ENCODE measurements at regions not wholly inside any gene's neighbourhood (a gene's known extent, or its start where the extent isn't known, plus 50 kb on each side); places are given as distances from the start of the nearest gene placed in this dataset.

DNA sequence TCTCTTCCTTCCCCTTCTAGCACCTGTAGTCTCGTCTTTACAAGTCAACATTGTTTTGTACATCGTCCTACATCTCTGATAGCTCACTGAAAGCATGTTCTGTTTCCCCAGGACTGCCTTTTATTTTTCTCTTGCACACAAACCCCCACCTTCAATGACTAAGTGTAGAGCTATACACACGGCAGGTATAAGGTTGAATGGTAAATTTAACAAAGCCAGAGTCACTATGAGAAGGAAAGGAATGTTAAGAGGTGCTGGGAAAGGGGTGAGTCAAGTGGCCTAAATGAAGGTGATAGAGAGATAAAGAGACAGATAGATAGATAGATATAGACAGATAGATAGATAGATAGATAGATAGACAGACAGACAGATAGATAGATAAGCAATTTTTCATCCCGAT, 134.3 kb upstream of the ATP1B1 start:
- TF ChIP-seq, protein P1, sequence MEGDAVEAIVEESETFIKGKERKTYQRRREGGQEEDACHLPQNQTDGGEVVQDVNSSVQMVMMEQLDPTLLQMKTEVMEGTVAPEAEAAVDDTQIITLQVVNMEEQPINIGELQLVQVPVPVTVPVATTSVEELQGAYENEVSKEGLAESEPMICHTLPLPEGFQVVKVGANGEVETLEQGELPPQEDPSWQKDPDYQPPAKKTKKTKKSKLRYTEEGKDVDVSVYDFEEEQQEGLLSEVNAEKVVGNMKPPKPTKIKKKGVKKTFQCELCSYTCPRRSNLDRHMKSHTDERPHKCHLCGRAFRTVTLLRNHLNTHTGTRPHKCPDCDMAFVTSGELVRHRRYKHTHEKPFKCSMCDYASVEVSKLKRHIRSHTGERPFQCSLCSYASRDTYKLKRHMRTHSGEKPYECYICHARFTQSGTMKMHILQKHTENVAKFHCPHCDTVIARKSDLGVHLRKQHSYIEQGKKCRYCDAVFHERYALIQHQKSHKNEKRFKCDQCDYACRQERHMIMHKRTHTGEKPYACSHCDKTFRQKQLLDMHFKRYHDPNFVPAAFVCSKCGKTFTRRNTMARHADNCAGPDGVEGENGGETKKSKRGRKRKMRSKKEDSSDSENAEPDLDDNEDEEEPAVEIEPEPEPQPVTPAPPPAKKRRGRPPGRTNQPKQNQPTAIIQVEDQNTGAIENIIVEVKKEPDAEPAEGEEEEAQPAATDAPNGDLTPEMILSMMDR (IDR thresholded peaks at IDR 0.05; ENCODE audit: insufficient read depth, low read length): no peak
- TF ChIP-seq POLR2AphosphoS5 (IDR thresholded peaks at IDR 0.05; ENCODE audit: low read depth): no peak
- no peak for TF ChIP-seq GABPA (IDR thresholded peaks at IDR 0.05; ENCODE audit: low read depth)
- TF ChIP-seq, protein P2, sequence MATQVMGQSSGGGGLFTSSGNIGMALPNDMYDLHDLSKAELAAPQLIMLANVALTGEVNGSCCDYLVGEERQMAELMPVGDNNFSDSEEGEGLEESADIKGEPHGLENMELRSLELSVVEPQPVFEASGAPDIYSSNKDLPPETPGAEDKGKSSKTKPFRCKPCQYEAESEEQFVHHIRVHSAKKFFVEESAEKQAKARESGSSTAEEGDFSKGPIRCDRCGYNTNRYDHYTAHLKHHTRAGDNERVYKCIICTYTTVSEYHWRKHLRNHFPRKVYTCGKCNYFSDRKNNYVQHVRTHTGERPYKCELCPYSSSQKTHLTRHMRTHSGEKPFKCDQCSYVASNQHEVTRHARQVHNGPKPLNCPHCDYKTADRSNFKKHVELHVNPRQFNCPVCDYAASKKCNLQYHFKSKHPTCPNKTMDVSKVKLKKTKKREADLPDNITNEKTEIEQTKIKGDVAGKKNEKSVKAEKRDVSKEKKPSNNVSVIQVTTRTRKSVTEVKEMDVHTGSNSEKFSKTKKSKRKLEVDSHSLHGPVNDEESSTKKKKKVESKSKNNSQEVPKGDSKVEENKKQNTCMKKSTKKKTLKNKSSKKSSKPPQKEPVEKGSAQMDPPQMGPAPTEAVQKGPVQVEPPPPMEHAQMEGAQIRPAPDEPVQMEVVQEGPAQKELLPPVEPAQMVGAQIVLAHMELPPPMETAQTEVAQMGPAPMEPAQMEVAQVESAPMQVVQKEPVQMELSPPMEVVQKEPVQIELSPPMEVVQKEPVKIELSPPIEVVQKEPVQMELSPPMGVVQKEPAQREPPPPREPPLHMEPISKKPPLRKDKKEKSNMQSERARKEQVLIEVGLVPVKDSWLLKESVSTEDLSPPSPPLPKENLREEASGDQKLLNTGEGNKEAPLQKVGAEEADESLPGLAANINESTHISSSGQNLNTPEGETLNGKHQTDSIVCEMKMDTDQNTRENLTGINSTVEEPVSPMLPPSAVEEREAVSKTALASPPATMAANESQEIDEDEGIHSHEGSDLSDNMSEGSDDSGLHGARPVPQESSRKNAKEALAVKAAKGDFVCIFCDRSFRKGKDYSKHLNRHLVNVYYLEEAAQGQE (IDR thresholded peaks at IDR 0.05; ENCODE audit: insufficient replicate concordance, low read depth): no peak
- TF ChIP-seq SPI1 (IDR thresholded peaks at IDR 0.05; ENCODE audit: borderline replicate concordance, low read depth): no peak
- Histone ChIP-seq H3K27me3 (ENCODE audit: insufficient read depth, poor library complexity, severe bottlenecking) (no peaks in the 10 kb centered on the region), H3K4me3 (replicated peaks; ENCODE audit: insufficient read depth, low read length) (no peak overlapping the region), H3K27ac (replicated peaks) (no peak overlapping the region)
- no peak for DNase-seq (ENCODE audit: low read depth in 1 of 2, low spot score in 1 of 2)

DNA sequence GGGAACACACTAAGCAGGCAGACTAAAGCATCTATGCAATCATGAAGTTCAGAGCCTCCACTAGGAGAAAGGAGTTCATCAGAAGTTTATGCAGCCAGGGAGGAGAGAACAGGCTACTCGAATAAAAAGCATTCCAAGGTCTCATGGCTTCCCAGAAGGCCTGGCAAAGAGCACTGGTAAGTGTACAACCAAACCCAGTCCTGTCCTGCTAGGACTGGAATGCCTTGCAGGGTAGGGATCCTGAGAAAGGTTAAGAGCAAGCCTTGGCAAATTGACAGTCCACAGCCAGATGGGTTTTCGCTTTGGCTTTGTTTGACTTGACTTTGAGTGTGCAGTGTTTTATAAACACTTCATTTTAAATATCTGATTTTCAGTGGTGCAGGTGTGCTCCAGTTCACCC, 133.6 kb upstream of the ATP1B1 start:
- no peak overlapping the region for H3K4me3 ChIP-seq (replicated peaks; ENCODE audit: insufficient read depth, low read length)
- TF ChIP-seq SPI1 (IDR thresholded peaks at IDR 0.05; ENCODE audit: borderline replicate concordance, low read depth) (no peak), POLR2AphosphoS5 (IDR thresholded peaks at IDR 0.05; ENCODE audit: low read depth) (no peak), GABPA (IDR thresholded peaks at IDR 0.05; ENCODE audit: low read depth) (no peak)
- TF ChIP-seq, protein P2 (IDR thresholded peaks at IDR 0.05; ENCODE audit: insufficient replicate concordance, low read depth): no peak
- TF ChIP-seq, protein P1 (IDR thresholded peaks at IDR 0.05; ENCODE audit: insufficient read depth, low read length): no peak
- DNase-seq (ENCODE audit: low read depth in 1 of 2, low spot score in 1 of 2): no peak
- no peaks in the 10 kb centered on the region for H3K27me3 ChIP-seq (ENCODE audit: insufficient read depth, poor library complexity, severe bottlenecking)
- H3K27ac ChIP-seq (replicated peaks): no peak overlapping the region

DNA sequence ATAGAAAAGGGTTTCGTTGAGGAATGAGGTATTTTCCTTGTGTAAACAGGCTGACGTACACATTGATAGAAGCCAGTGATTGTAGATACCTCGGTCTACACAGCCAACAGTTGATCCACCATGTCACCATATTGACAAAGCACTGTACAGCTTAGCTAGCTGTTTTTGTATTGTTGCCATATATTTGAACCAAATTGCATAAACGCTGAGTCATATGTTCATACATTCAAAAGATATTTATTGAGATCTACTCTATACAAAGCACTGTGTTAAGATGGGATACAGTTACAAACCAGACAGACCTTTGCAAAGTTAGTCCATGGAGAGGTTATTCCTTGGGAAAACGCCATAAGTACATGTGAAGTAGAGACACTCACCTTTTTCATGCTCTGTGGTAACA, 132.4 kb upstream of the ATP1B1 start:
- H3K27me3 ChIP-seq (ENCODE audit: insufficient read depth, poor library complexity, severe bottlenecking): no peaks in the 10 kb centered on the region

More for the DNA sequence above, 132.4 kb upstream of the ATP1B1 start:
- Histone ChIP-seq H3K4me3 (replicated peaks; ENCODE audit: insufficient read depth, low read length) (no peak overlapping the region), H3K27ac (replicated peaks) (no peak overlapping the region)
- no peak for TF ChIP-seq POLR2AphosphoS5 (IDR thresholded peaks at IDR 0.05; ENCODE audit: low read depth)
- TF ChIP-seq SPI1 (IDR thresholded peaks at IDR 0.05; ENCODE audit: borderline replicate concordance, low read depth): no peak
- TF ChIP-seq, protein P2 (IDR thresholded peaks at IDR 0.05; ENCODE audit: insufficient replicate concordance, low read depth): no peak
- TF ChIP-seq GABPA (IDR thresholded peaks at IDR 0.05; ENCODE audit: low read depth): no peak
- TF ChIP-seq, protein P1 (IDR thresholded peaks at IDR 0.05; ENCODE audit: insufficient read depth, low read length): no peak
- no peak for DNase-seq (ENCODE audit: low read depth in 1 of 2, low spot score in 1 of 2)
